Mesenchymal stem cell (in vitro differentiated cells and primary cell): ENCODE measurements at regions not wholly inside any gene's neighbourhood (a gene's known extent, or its start where the extent isn't known, plus 50 kb on each side); places are given as distances from the start of the nearest gene placed in this dataset.

ENCODE experiments used
- DNase-seq: peaks from one replicate; pipeline ENCODE4 v3.0.0-alpha.2; 2013
- H2AFZ ChIP-seq: one replicate; pipeline ENCODE4 v1.6.1; 2013; ENCODE audit warnings: low read depth, mild to moderate bottlenecking, control low read depth, inconsistent platforms, low read length, moderate library complexity
- H2AK5ac ChIP-seq: 2 replicates; pipeline ENCODE4 v1.6.1; 2013; ENCODE audit warnings: low read length, moderate library complexity, mild to moderate bottlenecking, inconsistent platforms; ENCODE audit not compliant: severe bottlenecking
- H2BK120ac ChIP-seq: one replicate; pipeline ENCODE4 v1.6.1; 2013; ENCODE audit warnings: low read depth, mild to moderate bottlenecking, inconsistent platforms, low read length, moderate library complexity
- H2BK12ac ChIP-seq, 2 experiments: one replicate each; pipeline ENCODE4 v1.6.1; 2013; ENCODE audit warnings: inconsistent platforms in 2 of 2, low read length in 2 of 2, mild to moderate bottlenecking in 2 of 2, moderate library complexity in 2 of 2, control low read depth in 1 of 2
- H2BK15ac ChIP-seq: one replicate; pipeline ENCODE4 v1.6.1; 2013; ENCODE audit warnings: mild to moderate bottlenecking, low read depth, inconsistent platforms; ENCODE audit not compliant: poor library complexity, severe bottlenecking
- H2BK5ac ChIP-seq: 2 replicates; pipeline ENCODE4 v1.6.1; 2013; ENCODE audit warnings: low read depth, mild to moderate bottlenecking, low read length, control low read depth, inconsistent platforms; ENCODE audit not compliant: poor library complexity, severe bottlenecking
- H3K14ac ChIP-seq, 2 experiments: one replicate each; pipeline ENCODE4 v1.6.1; 2013; ENCODE audit warnings: inconsistent platforms in 2 of 2, low read length in 2 of 2, control low read depth in 1 of 2, mild to moderate bottlenecking in 1 of 2, moderate library complexity in 1 of 2
- H3K18ac ChIP-seq, 2 experiments: one replicate each; pipeline ENCODE4 v1.6.1; 2013; ENCODE audit warnings: inconsistent platforms in 2 of 2, low read length in 2 of 2, control low read depth in 1 of 2, low read depth in 1 of 2, mild to moderate bottlenecking in 1 of 2
- H3K23ac ChIP-seq, 2 experiments: one replicate each; pipeline ENCODE4 v1.6.1; 2013; ENCODE audit warnings: inconsistent platforms in 2 of 2, low read length in 2 of 2, mild to moderate bottlenecking in 2 of 2, moderate library complexity in 2 of 2, control low read depth in 1 of 2
- H3K27ac ChIP-seq: 2 replicates; pipeline ENCODE4 v1.5.1; 2013; ENCODE audit warnings: mild to moderate bottlenecking, moderate library complexity, low read length, control low read depth, inconsistent platforms; ENCODE audit not compliant: poor library complexity, severe bottlenecking
- H3K27me3 ChIP-seq, 2 experiments: 2 replicates each; pipeline versions ENCODE4 v1.6.1 to v1.7.0; 2013; ENCODE audit warnings: low read length in 2 of 2, mild to moderate bottlenecking in 2 of 2, moderate library complexity in 2 of 2, control low read depth in 1 of 2, inconsistent platforms in 1 of 2; ENCODE audit not compliant: control insufficient read depth in 1 of 2, insufficient read depth in 1 of 2
- H3K36me3 ChIP-seq, 2 experiments: 2 replicates each; pipeline versions ENCODE4 v1.6.1 to v1.7.0; 2013; ENCODE audit warnings: low read length in 2 of 2, control low read depth in 1 of 2, inconsistent platforms in 1 of 2, low read depth in 1 of 2, mild to moderate bottlenecking in 1 of 2; ENCODE audit not compliant: insufficient read depth in 2 of 2, control insufficient read depth in 1 of 2
- H3K4ac ChIP-seq, 2 experiments: one replicate each; pipeline ENCODE4 v1.6.1; 2013; ENCODE audit warnings: inconsistent platforms in 2 of 2, low read length in 2 of 2, mild to moderate bottlenecking in 2 of 2, moderate library complexity in 2 of 2, control low read depth in 1 of 2, low read depth in 1 of 2
- H3K4me1 ChIP-seq: 2 replicates; pipeline ENCODE4 v1.6.1; 2013; ENCODE audit warnings: low read depth, low read length, control low read depth; ENCODE audit not compliant: control insufficient read depth, insufficient read depth
- H3K4me2 ChIP-seq: 2 replicates; pipeline ENCODE4 v1.6.1; 2013; ENCODE audit warnings: low read length, mild to moderate bottlenecking, inconsistent platforms; ENCODE audit not compliant: poor library complexity, severe bottlenecking
- H3K4me3 ChIP-seq, 2 experiments: 2 replicates each; pipeline versions ENCODE4 v1.5.1 to v1.7.0; 2013; ENCODE audit warnings: low read length in 2 of 2, mild to moderate bottlenecking in 2 of 2, control low read depth in 1 of 2, low read depth in 1 of 2; ENCODE audit not compliant: insufficient read depth in 1 of 2
- H3K79me1 ChIP-seq: replicated peaks from 2 replicates; pipeline ENCODE4 v1.6.1; 2013; ENCODE audit warnings: mild to moderate bottlenecking, control low read depth, low read length, inconsistent platforms; ENCODE audit not compliant: poor library complexity, severe bottlenecking
- H3K9ac ChIP-seq: 2 replicates; pipeline ENCODE4 v1.7.0; 2013; ENCODE audit warnings: mild to moderate bottlenecking, low read length, moderate library complexity
- H3K9me3 ChIP-seq: 2 replicates; pipeline ENCODE4 v1.7.0; 2013; ENCODE audit warnings: mild to moderate bottlenecking, low read length; ENCODE audit not compliant: control insufficient read depth
- H4K8ac ChIP-seq: one replicate; pipeline ENCODE4 v1.6.1; 2013; ENCODE audit warnings: inconsistent platforms, mild to moderate bottlenecking, low read length, moderate library complexity
- H4K91ac ChIP-seq: one replicate; pipeline ENCODE4 v1.6.1; 2013; ENCODE audit warnings: mild to moderate bottlenecking, low read length, inconsistent platforms
- WGBS: methylation state at CpG from one replicate; pipeline ENCODE4 v1.1.7; 2013; ENCODE audit warnings: mixed read lengths; 5-methylcytosine and 5-hydroxymethylcytosine counted together

- no peak overlapping the region for H3K18ac ChIP-seq
- no peak overlapping the region for H2AK5ac ChIP-seq
- no peaks in the 10 kb centered on the region for H3K9me3 ChIP-seq
- H3K4me2 ChIP-seq, result no peak overlapping the region
- H3K4ac ChIP-seq, result no peak overlapping the region
- 60% methylated on average over 1 of the region's 2 CpGs for WGBS
- H4K8ac ChIP-seq, result no peak overlapping the region
- H3K9ac ChIP-seq, result no peak overlapping the region
- H3K4me3 ChIP-seq, result no peak overlapping the region
- no peak overlapping the region for H3K14ac ChIP-seq
- no peaks in the 10 kb centered on the region for H3K36me3 ChIP-seq
- no peak overlapping the region for H2BK120ac ChIP-seq
- no peak for DNase-seq
- no peak overlapping the region for H2BK12ac ChIP-seq
- no peak overlapping the region for H2AFZ ChIP-seq
- no peak overlapping the region for H2BK5ac ChIP-seq
- H4K91ac ChIP-seq, result no peak overlapping the region
- no peaks in the 10 kb centered on the region for H3K79me1 ChIP-seq
- no peak overlapping the region for H3K27ac ChIP-seq
- no peaks in the 10 kb centered on the region for H3K27me3 ChIP-seq
- H3K4me1 ChIP-seq, result no peaks in the 10 kb centered on the region
- no peak overlapping the region for H3K23ac ChIP-seq
- no peak overlapping the region for H2BK15ac ChIP-seq
Measured at GRCh38 chr10:107984149-107984548, 819.6 kb upstream of the SORCS1 start.

GRCh38 chr10:107978455-107978854, 813.9 kb upstream of the SORCS1 start:
- no peak overlapping the region for H4K8ac ChIP-seq
- H3K4me2 ChIP-seq, result no peak overlapping the region
- H3K14ac ChIP-seq, result no peak overlapping the region
- no peaks in the 10 kb centered on the region for H3K79me1 ChIP-seq
- H3K18ac ChIP-seq, result no peak overlapping the region
- H3K4me1 ChIP-seq, result no peaks in the 10 kb centered on the region
- H2BK120ac ChIP-seq, result no peak overlapping the region
- H3K27ac ChIP-seq, result no peak overlapping the region
- no peak overlapping the region for H3K4ac ChIP-seq
- H3K36me3 ChIP-seq, result no peaks in the 10 kb centered on the region
- no peak overlapping the region for H3K9ac ChIP-seq
- no peak overlapping the region for H4K91ac ChIP-seq
- H3K9me3 ChIP-seq, result no peaks in the 10 kb centered on the region
- no peak for DNase-seq
- no peak overlapping the region for H2BK12ac ChIP-seq
- no peak overlapping the region for H2AK5ac ChIP-seq
- no peak overlapping the region for H3K4me3 ChIP-seq
- no peak overlapping the region for H2BK15ac ChIP-seq
- no peak overlapping the region for H2BK5ac ChIP-seq
- H2AFZ ChIP-seq, result no peak overlapping the region
- no peak overlapping the region for H3K23ac ChIP-seq
- H3K27me3 ChIP-seq, result no peaks in the 10 kb centered on the region
- 100% methylated on average over 1 of the region's 5 CpGs for WGBS

GRCh38 chr10:107971973-107972372, 807.5 kb upstream of the SORCS1 start:
- H3K23ac ChIP-seq, result no peak overlapping the region
- peak; percentile 49 for DNase-seq
- H3K36me3 ChIP-seq, result no peaks in the 10 kb centered on the region
- H2BK12ac ChIP-seq, result no peak overlapping the region
- 29% methylated on average over 1 of the region's 1 CpG for WGBS
- no peak overlapping the region for H3K9ac ChIP-seq
- H3K4me3 ChIP-seq, result no peak overlapping the region
- no peak overlapping the region for H3K4me2 ChIP-seq
- H2AK5ac ChIP-seq, result no peak overlapping the region
- no peak overlapping the region for H2BK15ac ChIP-seq
- H3K18ac ChIP-seq, result no peak overlapping the region
- no peak overlapping the region for H3K4ac ChIP-seq
- no peaks in the 10 kb centered on the region for H3K9me3 ChIP-seq
- no peak overlapping the region for H2BK120ac ChIP-seq
- H2AFZ ChIP-seq, result no peak overlapping the region
- H3K79me1 ChIP-seq, result no peaks in the 10 kb centered on the region
- H3K4me1 ChIP-seq, result no peaks in the 10 kb centered on the region
- no peak overlapping the region for H4K91ac ChIP-seq
- no peak overlapping the region for H3K14ac ChIP-seq
- H3K27me3 ChIP-seq, result no peaks in the 10 kb centered on the region
- H4K8ac ChIP-seq, result no peak overlapping the region
- H2BK5ac ChIP-seq, result no peak overlapping the region
- H3K27ac ChIP-seq, result no peak overlapping the region

DNA sequence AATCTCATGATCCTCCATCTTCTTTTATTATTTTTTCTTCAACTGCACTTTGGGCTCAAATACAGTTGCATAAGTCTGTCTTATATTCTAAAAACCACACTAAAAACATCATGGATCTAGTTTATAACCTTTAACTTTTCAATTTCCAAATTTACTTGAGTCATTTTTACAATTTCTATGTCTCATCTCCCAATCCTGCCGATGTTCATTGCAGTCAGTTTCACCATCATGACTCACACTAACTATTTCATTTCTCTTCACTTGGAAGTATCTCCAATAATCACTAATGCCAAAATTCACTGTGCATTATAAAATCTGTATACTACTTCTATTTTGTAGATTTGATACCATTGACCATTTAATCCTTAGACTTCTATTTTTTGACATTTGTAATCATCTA, 806.9 kb upstream of the SORCS1 start:
- Histone ChIP-seq H3K4me2 (no peak overlapping the region), H2BK120ac (no peak overlapping the region), H3K27ac (no peak overlapping the region), H3K79me1 (no peaks in the 10 kb centered on the region), H3K27me3 (no peaks in the 10 kb centered on the region), H3K4me3 (no peak overlapping the region), H4K8ac (no peak overlapping the region), H3K9ac (peak overlapping the region; percentile 21), H4K91ac (no peak overlapping the region), H3K14ac (no peak overlapping the region), H3K4me1 (no peaks in the 10 kb centered on the region), H2BK15ac (no peak overlapping the region), H2BK12ac (no peak overlapping the region), H3K18ac (no peak overlapping the region), H2AFZ (no peak overlapping the region), H3K36me3 (no peaks in the 10 kb centered on the region), H3K4ac (no peak overlapping the region), H2AK5ac (no peak overlapping the region), H3K9me3 (no peaks in the 10 kb centered on the region), H2BK5ac (no peak overlapping the region), H3K23ac (no peak overlapping the region)
- DNase-seq, result peak; percentile 15
- 58% methylated on average over 1 of the region's 1 CpG for WGBS
